ENCODE measurements at regions not wholly inside any gene's neighbourhood (a gene's known extent, or its start where the extent isn't known, plus 50 kb on each side); places are given as distances from the start of the nearest gene placed in this dataset.

- DNase-seq (ENCODE audit: low spot score) = no peak
- 89% methylated on average over 2 of the region's 2 CpGs for WGBS
- Histone ChIP-seq H3K9me3 (ENCODE audit: control insufficient read depth in 4 of 4, low read length in 3 of 4) (no peaks in the 10 kb centered on the region), H3K9ac (ENCODE audit: low read depth in 1 of 2, low read length in 2 of 2) (no peak overlapping the region), H3K36me3 (ENCODE audit: control insufficient read depth in 4 of 4, insufficient read depth in 3 of 4, low read depth in 1 of 4, low read length in 3 of 4) (no peaks in the 10 kb centered on the region), H3K27me3 (ENCODE audit: control insufficient read depth in 4 of 4, insufficient read depth in 4 of 4, low read length in 3 of 4) (no peaks in the 10 kb centered on the region), H3K27ac (ENCODE audit: low read depth in 1 of 2, low read length in 2 of 2) (no peak overlapping the region), H3K4me3 (ENCODE audit: low read depth in 1 of 3, low read length in 3 of 3) (no peak overlapping the region), H3K4me1 (ENCODE audit: control insufficient read depth in 4 of 4, insufficient read depth in 4 of 4, low read length in 3 of 4) (no peaks in the 10 kb centered on the region)
- TF ChIP-seq RAD21 (IDR thresholded peaks at IDR 0.05) (no peak), MAX (IDR thresholded peaks at IDR 0.05) (no peak), JUND (IDR thresholded peaks at IDR 0.05) (no peak), NR2F2 (IDR thresholded peaks at IDR 0.05) (no peak), FOXA2 (IDR thresholded peaks at IDR 0.05) (no peak), SP1 (IDR thresholded peaks at IDR 0.05) (no peak), YY1 (IDR thresholded peaks at IDR 0.05) (no peak)
Observed at GRCh38 chr15:47384776-47385175, 332.5 kb upstream of the SEMA6D start.

GRCh38 chr15:47386459-47386858 is 330.8 kb upstream of the SEMA6D start:
- H3K9ac ChIP-seq (ENCODE audit: low read depth in 1 of 2, low read length in 2 of 2) = no peak overlapping the region
- DNase-seq (ENCODE audit: low spot score) = no peak
- TF ChIP-seq HNF4G (IDR thresholded peaks at IDR 0.05) (no peak), JUND (IDR thresholded peaks at IDR 0.05) (no peak), HNF4A (conservative IDR thresholded peaks at IDR 0.05) (no peak), RAD21 (IDR thresholded peaks at IDR 0.05) (no peak), GABPA (IDR thresholded peaks at IDR 0.05 in 1 of 2, conservative IDR thresholded peaks at IDR 0.05 in 1 of 2) (no peak), NR2F2 (IDR thresholded peaks at IDR 0.05) (no peak), MAX (IDR thresholded peaks at IDR 0.05) (no peak), ZBTB33 (IDR thresholded peaks at IDR 0.05) (no peak), RXRA (IDR thresholded peaks at IDR 0.05) (no peak), EGR1 (IDR thresholded peaks at IDR 0.05; ENCODE audit: low read depth in 2 of 2) (no peak), CTCF (IDR thresholded peaks at IDR 0.05; ENCODE audit: low read depth, low read length, missing input control) (no peak), ATF3 (IDR thresholded peaks at IDR 0.05) (no peak), YY1 (IDR thresholded peaks at IDR 0.05) (no peak), REST (IDR thresholded peaks at IDR 0.05) (no peak), FOXA2 (IDR thresholded peaks at IDR 0.05) (no peak), FOXA1 (IDR thresholded peaks at IDR 0.05) (no peak), SP1 (IDR thresholded peaks at IDR 0.05) (no peak)
- 92% methylated on average over 5 of the region's 5 CpGs for WGBS
- H3K4me1 ChIP-seq (ENCODE audit: control insufficient read depth in 4 of 4, insufficient read depth in 4 of 4, low read length in 3 of 4) = no peaks in the 10 kb centered on the region
- H3K27ac ChIP-seq (ENCODE audit: low read depth in 1 of 2, low read length in 2 of 2) = no peak overlapping the region
- H3K36me3 ChIP-seq (ENCODE audit: control insufficient read depth in 4 of 4, insufficient read depth in 3 of 4, low read depth in 1 of 4, low read length in 3 of 4) = no peaks in the 10 kb centered on the region
- peaks cover 0 to 2% (median 0%) of the 10 kb centered on the region in 4 donors for H3K27me3 ChIP-seq (ENCODE audit: control insufficient read depth in 4 of 4, insufficient read depth in 4 of 4, low read length in 3 of 4)
- no peak overlapping the region for H3K4me3 ChIP-seq (ENCODE audit: low read depth in 1 of 3, low read length in 3 of 3)
- no peaks in the 10 kb centered on the region for H3K9me3 ChIP-seq (ENCODE audit: control insufficient read depth in 4 of 4, low read length in 3 of 4)
